GM21723 (cell line): ENCODE measurements at regions not wholly inside any gene's neighbourhood (a gene's known extent, or its start where the extent isn't known, plus 50 kb on each side); places are given as distances from the start of the nearest gene placed in this dataset.

ENCODE experiments used
- ATAC-seq: cut with Tn5 transposase; IDR thresholded peaks from one replicate; pipeline ENCODE4 v1.9.1; 2021; ENCODE audit warnings: mild to moderate bottlenecking, moderate library complexity; ENCODE audit not compliant: unreplicated experiment

- no peak for ATAC-seq
These were observed 341.2 kb upstream of the ZFHX3 start for GRCh38 chr16:73389085-73389484.

DNA sequence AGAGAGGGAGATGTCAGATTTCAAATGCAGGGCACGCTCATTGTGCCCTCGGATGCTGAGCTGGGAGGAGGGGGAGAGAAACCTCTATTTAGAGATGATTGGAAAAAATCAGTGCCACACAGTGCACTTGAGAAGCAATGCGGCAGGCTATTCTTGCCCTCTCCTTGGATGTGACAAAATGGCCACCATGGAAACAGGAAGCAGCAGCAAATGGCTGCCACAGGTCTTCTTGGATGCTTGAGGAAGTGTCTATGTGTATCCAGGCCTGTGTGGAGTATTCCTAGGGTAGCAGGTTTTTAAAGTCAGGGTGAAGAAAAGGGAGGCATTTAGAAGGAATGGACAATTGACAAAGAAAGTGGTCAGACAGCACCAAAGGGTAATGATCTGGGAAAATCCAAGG lies 340.1 kb upstream of the ZFHX3 start:
- ATAC-seq, result no peak

- ATAC-seq, result no peak
These were observed 337.8 kb upstream of the ZFHX3 start for GRCh38 chr16:73385696-73386095.

DNA sequence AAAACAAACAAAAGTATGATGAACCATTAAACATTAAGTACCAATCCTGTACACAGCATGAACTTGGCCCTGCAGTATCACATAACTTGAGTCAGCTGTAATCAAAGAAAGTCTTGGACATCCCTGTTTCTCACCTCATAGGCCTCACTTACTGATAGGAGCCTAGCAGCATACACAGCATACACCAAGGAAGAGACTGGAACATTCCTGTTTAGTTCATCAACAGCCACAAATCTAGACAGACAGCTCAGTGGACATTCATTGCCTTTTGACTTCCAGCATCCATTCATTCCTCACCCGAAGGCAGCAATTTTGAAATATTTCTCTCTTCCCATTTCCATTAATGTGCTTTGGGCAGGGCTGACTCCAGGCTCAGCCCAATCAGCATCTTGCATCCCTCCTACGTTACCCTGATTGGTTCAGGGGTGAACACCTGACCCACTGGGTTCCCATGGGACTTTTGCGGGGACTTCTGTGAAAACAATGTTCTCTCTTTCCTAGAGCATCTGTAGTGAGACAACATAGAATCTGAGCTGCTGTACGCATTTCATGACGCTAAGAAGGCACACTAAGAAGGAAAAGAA lies 336.7 kb upstream of the ZFHX3 start:
- ATAC-seq, result no peak

DNA sequence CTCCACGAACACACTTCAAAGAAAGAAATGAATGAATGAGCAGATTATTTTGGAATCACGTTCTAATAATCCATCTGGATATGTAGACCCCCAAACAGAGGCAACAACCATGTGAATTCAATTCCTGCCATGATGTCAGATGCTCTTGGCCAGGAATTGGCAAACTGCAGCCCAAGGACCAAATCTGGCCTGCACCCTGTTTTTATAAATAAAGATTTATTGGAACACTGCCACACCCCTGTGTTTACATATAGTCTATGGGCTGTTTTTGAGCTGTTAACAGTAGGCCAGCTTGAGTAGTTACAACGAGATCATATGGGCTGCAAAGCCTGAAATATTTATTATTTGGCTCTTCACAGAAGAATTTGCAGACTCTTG lies 336.0 kb upstream of the ZFHX3 start:
- no peak for ATAC-seq

- ATAC-seq, result no peak
These were observed 335.5 kb upstream of the ZFHX3 start for GRCh38 chr16:73383195-73383987.

- no peak for ATAC-seq
These were observed 330.5 kb upstream of the ZFHX3 start for GRCh38 chr16:73378471-73378870.

DNA sequence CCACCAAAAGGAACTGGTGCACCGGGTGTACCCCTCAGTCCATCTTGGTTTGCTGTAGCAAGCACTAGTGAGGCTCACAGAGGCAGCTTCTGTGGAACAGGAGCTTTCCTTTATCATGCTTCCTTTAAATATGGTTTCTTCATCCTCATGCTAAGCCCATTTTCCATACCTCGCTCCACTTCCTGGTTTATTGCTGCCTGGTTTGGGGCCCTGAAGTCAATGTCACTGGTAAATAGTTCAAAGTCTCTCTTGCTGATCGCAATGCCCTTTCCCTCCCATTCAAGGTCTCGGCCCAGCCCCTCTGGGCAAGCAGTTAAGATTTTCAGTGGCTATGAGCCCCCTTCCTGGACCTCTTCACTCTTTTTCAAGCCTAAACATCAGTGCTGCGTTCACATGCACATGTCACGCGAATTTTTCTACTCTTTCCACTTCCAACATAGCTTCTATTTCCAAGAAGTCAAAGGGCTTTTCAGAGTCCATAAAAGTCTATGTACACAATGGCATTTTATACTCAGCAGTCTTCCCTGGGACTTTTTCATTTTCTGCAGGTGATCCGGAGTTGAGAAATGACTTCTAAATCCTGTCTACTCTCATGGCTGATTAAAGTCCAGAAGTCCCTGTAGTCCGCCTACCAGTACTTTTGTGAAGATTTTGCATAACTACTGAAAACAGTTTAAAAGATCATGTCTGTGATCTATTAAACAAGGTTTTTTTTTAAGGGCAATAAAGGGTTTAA lies 323.8 kb upstream of the ZFHX3 start:
- ATAC-seq, result no peak

GRCh38 chr16:73369851-73370250 lies 321.9 kb upstream of the ZFHX3 start:
- no peak for ATAC-seq

GRCh38 chr16:73368715-73369114 lies 320.8 kb upstream of the ZFHX3 start:
- ATAC-seq, result no peak

DNA sequence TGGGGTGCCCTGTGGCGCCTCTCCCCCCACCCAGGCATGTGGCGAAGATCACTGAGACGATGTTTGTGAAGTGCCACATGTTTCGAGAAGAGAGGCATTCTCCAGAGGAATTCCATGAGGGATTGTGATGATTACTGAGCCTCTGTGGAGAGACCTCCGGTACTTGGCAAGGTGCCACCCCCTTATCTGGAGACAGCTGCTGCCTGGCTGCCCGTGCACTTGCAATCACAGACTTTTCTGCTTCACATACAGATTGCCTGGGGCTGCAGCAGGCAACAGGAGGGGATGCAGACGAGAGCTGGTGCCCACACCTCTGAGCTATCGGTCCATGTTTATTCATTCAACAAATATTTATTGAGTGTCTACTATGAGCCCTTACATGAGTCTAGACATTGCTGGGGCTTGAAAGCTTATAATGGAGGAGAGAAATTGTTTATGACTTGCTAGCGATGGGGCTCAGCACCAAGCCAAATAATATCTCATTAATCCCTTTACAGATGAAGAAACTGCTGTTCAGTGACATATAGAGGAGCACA lies 317.2 kb upstream of the ZFHX3 start:
- ATAC-seq, result no peak

- ATAC-seq, result no peak
These were observed 316.5 kb upstream of the ZFHX3 start for GRCh38 chr16:73364413-73364812.

DNA sequence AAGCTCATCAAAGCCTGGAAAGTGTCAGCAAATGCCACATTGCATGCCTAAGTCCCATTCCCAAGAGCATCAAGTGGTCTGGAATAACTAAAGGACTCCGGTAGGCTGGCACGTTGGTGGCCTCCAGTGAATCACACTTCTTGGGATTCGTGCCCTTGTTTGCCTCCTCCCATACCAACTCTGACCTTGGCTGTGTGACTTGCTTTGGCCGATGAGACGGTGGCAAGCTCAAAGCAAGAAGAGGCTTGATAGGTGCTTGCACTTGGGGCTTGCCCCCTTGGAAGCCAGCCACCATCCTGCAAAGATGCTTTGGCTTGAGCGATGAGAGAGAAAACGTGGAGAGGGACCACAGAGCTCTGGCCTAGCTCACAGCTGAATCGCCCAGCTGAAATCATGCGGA lies 313.1 kb upstream of the ZFHX3 start:
- no peak for ATAC-seq

GRCh38 chr16:73356401-73357079 lies 308.6 kb upstream of the ZFHX3 start:
- ATAC-seq, result no peak

DNA sequence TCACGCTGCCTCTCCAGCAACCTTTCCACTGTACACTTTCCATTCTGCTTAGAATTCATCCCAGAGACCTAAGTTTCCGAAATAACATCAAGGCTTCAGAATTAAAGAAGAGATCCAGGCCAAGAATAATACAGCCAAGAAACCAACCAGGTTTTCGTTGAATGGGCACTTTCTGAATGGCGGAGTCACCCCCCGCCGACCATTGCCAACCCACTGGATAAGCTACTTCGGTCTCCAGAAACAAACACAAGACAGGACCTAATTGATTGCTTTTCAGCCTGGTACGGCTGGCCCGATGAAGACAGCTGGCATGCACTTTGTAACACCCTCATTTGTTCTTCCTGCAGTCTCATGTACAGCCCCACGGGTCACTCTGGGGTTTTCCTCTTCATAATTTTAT lies 308.1 kb upstream of the ZFHX3 start:
- ATAC-seq, result no peak

GRCh38 chr16:73354434-73354833 lies 306.5 kb upstream of the ZFHX3 start:
- ATAC-seq, result no peak

DNA sequence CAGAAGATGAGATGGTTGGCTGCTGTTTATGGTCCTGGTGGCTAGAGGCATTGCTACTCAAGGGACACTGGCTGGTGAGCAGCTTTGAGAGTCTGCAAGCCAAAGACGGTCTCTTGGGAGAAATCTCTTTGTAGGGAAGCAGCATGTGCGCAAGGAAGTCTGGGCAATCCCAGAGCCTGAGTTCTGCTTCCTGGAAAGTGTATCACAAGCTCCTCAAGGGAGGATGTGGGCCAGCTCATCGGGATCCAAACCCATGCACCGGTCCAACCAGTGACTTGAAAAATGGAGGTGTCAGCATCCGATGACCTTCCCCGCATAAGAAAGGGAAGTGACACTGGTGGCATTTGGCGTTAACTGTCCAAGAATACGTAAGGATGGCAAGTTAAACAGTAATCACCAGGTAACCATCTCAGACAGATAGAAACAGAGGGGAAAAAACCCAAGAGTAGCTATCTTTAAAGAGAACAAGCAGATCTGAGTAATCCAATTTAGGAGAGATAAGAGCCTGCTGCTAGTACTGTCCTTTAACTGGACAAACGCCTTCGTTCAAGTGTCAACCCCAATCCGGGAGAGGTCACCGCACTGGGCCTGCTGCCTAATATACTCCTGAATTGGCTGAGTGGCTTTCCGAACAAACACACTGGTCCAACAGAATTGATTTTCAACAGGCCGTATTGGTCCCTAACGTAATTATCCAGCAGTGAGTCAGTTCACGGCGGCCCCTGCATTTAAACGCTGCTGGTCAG lies 303.0 kb upstream of the ZFHX3 start:
- no peak for ATAC-seq

GRCh38 chr16:73347500-73348375 lies 299.8 kb upstream of the ZFHX3 start:
- ATAC-seq, result no peak

- ATAC-seq, result no peak
These were observed 291.9 kb upstream of the ZFHX3 start for GRCh38 chr16:73339821-73340220.
